HCT116 (cell line): ENCODE measurements at regions not wholly inside any gene's neighbourhood (a gene's known extent, or its start where the extent isn't known, plus 50 kb on each side); places are given as distances from the start of the nearest gene placed in this dataset.

Experiments
- ATAC-seq: fragments of 200-7000 bp; cut with Tn5 transposase; 2 replicates; pipeline ENCODE4 v1.9.1; 2020; ENCODE audit warnings: mild to moderate bottlenecking, moderate library complexity
- BruUV-seq: library from RNA; stranded (reverse); fragments of 400-500 nt; replicated peaks from 2 replicates; lab custom pipeline; 2021; lab: Mats Ljungman, UMichigan
- CTCF ChIA-PET: fragments of 300-600 bp; sonication (Branson Sonifier 250); formaldehyde crosslinking; loops from one replicate; lab custom pipeline; 2021; ENCODE audit warnings: antibody characterized with exemption; lab: Charles Lee
- POLR2A ChIA-PET: fragments of 300-600, 350-600 bp; sonication (Branson Sonifier 250); formaldehyde crosslinking; loops from one replicate; lab custom pipeline; 2021; ENCODE audit warnings: antibody characterized with exemption; lab: Charles Lee
- RAD21 ChIA-PET, 2 experiments: fragments of 300-600 bp; sonication (Branson Sonifier 250); formaldehyde crosslinking; loops; one replicate each; lab custom pipeline; 2023; ENCODE audit warnings: low total read pairs in 2 of 2; ENCODE audit not compliant: uncharacterized antibody in 2 of 2, unreplicated experiment in 2 of 2, low non-redundant PET in 1 of 2; lab: Charles Lee
- DNase-seq: peaks from one replicate; pipeline ENCODE4 v3.0.0-alpha.2; 2010; ENCODE audit warnings: low read depth, low spot score
- H2AFZ ChIP-seq: fragments of 200-600 bp; shearing (Covaris generic), sonication (generic); 2 replicates; pipeline ENCODE4 v1.6.1; 2017; ENCODE audit warnings: low read depth, mixed run types, mixed read lengths, antibody characterized with exemption, low read length; ENCODE audit not compliant: poor library complexity, severe bottlenecking
- H3K27ac ChIP-seq: 2 replicates; pipeline ENCODE4 v1.5.1; 2012; ENCODE audit warnings: low read depth, low read length
- H3K27me3 ChIP-seq: fragments of 200-600 bp; sonication (generic); 2 replicates; pipeline ENCODE4 v1.6.1; 2016; ENCODE audit warnings: mixed run types, low read length, mixed read lengths; ENCODE audit not compliant: insufficient read depth
- H3K36me3 ChIP-seq, 2 experiments: fragments of 200-500 bp in 1 of 2; fragments of 200-600 bp in 1 of 2; sonication (Bioruptor generic) in 1 of 2; sonication (generic) in 1 of 2; 2 replicates each; pipeline versions ENCODE4 v1.5.1 to v1.6.1; 2014 to 2016; ENCODE audit warnings: low read length in 2 of 2, inconsistent platforms in 1 of 2, mixed read lengths in 1 of 2, mixed run types in 1 of 2; ENCODE audit not compliant: insufficient read depth in 2 of 2, control insufficient read depth in 1 of 2
- H3K4me1 ChIP-seq, 2 experiments: fragments of 200-600 bp in 1 of 2; sonication (generic) in 1 of 2; 2 replicates each; pipeline versions ENCODE4 v1.5.1 to v1.6.1; 2012 to 2017; ENCODE audit warnings: low read length in 2 of 2, inconsistent platforms in 1 of 2, mild to moderate bottlenecking in 1 of 2, mixed read lengths in 1 of 2, mixed run types in 1 of 2, moderate library complexity in 1 of 2; ENCODE audit not compliant: insufficient read depth in 2 of 2, control insufficient read depth in 1 of 2
- H3K4me2 ChIP-seq: fragments of 200-600 bp; sonication (generic); 2 replicates; pipeline ENCODE4 v1.6.1; 2017; ENCODE audit warnings: mixed run types, low read length, mixed read lengths
- H3K4me3 ChIP-seq, 2 experiments: fragments of 200-600 bp in 1 of 2; sonication (generic) in 1 of 2; replicated peaks in 1 of 2; 2 replicates each; pipeline ENCODE4 v1.5.1; 2011 to 2016; ENCODE audit warnings: low read length in 2 of 2, control low read depth in 1 of 2, low read depth in 1 of 2, mild to moderate bottlenecking in 1 of 2, mixed read lengths in 1 of 2, mixed run types in 1 of 2
- H3K79me2 ChIP-seq: fragments of 200-600 bp; sonication (generic); 2 replicates; pipeline ENCODE4 v1.6.1; 2017; ENCODE audit warnings: mild to moderate bottlenecking, mixed run types, low read length, moderate library complexity, mixed read lengths; ENCODE audit not compliant: insufficient read depth
- H3K9ac ChIP-seq: fragments of 200-600 bp; sonication (generic); 2 replicates; pipeline ENCODE4 v1.6.1; 2016; ENCODE audit warnings: low read length, mixed read lengths
- H3K9me2 ChIP-seq: fragments of 200-600 bp; sonication (generic), shearing (Covaris generic); 2 replicates; pipeline ENCODE4 v1.6.1; 2017; ENCODE audit warnings: mixed run types, mild to moderate bottlenecking, moderate library complexity; ENCODE audit not compliant: insufficient read depth
- H3K9me3 ChIP-seq, 2 experiments: fragments of 200-500 bp in 1 of 2; fragments of 200-600 bp in 1 of 2; sonication (Bioruptor generic) in 1 of 2; sonication (generic) in 1 of 2; 2 replicates each; pipeline ENCODE4 v1.6.1; 2014 to 2017; ENCODE audit warnings: low read length in 2 of 2, mixed read lengths in 2 of 2, inconsistent platforms in 1 of 2, low read depth in 1 of 2, mild to moderate bottlenecking in 1 of 2, mixed run types in 1 of 2, moderate library complexity in 1 of 2; ENCODE audit not compliant: control insufficient read depth in 1 of 2, insufficient read depth in 1 of 2
- H4K20me1 ChIP-seq: fragments of 200-600 bp; sonication (generic), shearing (Covaris generic); 2 replicates; pipeline ENCODE4 v1.6.1; 2017; ENCODE audit warnings: mixed run types, mild to moderate bottlenecking, moderate library complexity; ENCODE audit not compliant: insufficient read depth
- CEBPB ChIP-seq: IDR thresholded peaks from 2 replicates; pipeline ENCODE4 v1.6.1; 2012; ENCODE audit warnings: low read depth
- ELF1 ChIP-seq: IDR thresholded peaks from 2 replicates; pipeline ENCODE4 v1.6.1; 2012; ENCODE audit warnings: low read depth, borderline replicate concordance
- EZH2 ChIP-seq: fragments of 200-600 bp; sonication (generic); IDR thresholded peaks from 2 replicates; pipeline ENCODE4 v1.6.1; 2017; ENCODE audit warnings: antibody characterized with exemption, mixed run types
- EZH2phosphoT487 ChIP-seq: fragments of 200-600 bp; IDR thresholded peaks from 2 replicates; pipeline ENCODE4 v1.6.1; 2018; ENCODE audit warnings: antibody characterized with exemption, borderline replicate concordance
- FOSL1 ChIP-seq: IDR thresholded peaks from 2 replicates; pipeline ENCODE4 v1.6.1; 2012; ENCODE audit warnings: low read depth
- JUND ChIP-seq: IDR thresholded peaks from 2 replicates; pipeline ENCODE4 v1.6.1; 2012
- POLR2AphosphoS5 ChIP-seq: IDR thresholded peaks from 2 replicates; pipeline ENCODE4 v1.6.1; 2011; ENCODE audit warnings: mild to moderate bottlenecking, low read depth, low read length, moderate library complexity
- RAD21 ChIP-seq: IDR thresholded peaks from 2 replicates; pipeline ENCODE4 v1.6.1; 2012; ENCODE audit warnings: low read depth, mild to moderate bottlenecking
- SIN3A ChIP-seq: IDR thresholded peaks from 2 replicates; pipeline ENCODE4 v1.6.1; 2012; ENCODE audit warnings: low read depth
- SP1 ChIP-seq: IDR thresholded peaks from 2 replicates; pipeline ENCODE4 v1.6.1; 2012; ENCODE audit warnings: low read depth
- SRF ChIP-seq: IDR thresholded peaks from 2 replicates; pipeline ENCODE4 v1.6.1; 2012; ENCODE audit warnings: low read depth
- TCF7L2 ChIP-seq: IDR thresholded peaks from 2 replicates; pipeline ENCODE4 v1.7.0; 2011; ENCODE audit warnings: borderline replicate concordance, inconsistent platforms; ENCODE audit not compliant: insufficient read depth, insufficient read length; ENCODE audit errors: extremely low read depth
- YY1 ChIP-seq: IDR thresholded peaks from 2 replicates; pipeline ENCODE4 v1.6.1; 2011; ENCODE audit warnings: low read length, low read depth, moderate library complexity, mild to moderate bottlenecking; ENCODE audit not compliant: insufficient replicate concordance; ENCODE audit errors: extremely low read depth
- ZFX ChIP-seq: fragments of 450-650 bp; IDR thresholded peaks from 2 replicates; pipeline ENCODE4 v1.6.1; 2017
- ZNF274 ChIP-seq: fragments of 200-500 bp; sonication (Bioruptor generic); IDR thresholded peaks from 2 replicates; pipeline ENCODE4 v1.6.1; 2014; ENCODE audit warnings: mild to moderate bottlenecking, low read depth, low read length, inconsistent platforms
- intact Hi-C: fragments of 100-400 bp; cut with micrococcal nuclease; formaldehyde crosslinking; loops from 2 replicates; pipeline ENCODE4 v1.10.0; 2022
- TF ChIP-seq, protein P1 (sequence below): IDR thresholded peaks from 2 replicates; pipeline ENCODE4 v1.6.1; 2011; ENCODE audit warnings: mild to moderate bottlenecking, low read length, moderate library complexity; ENCODE audit not compliant: insufficient replicate concordance; ENCODE audit errors: extremely low read depth
- TF ChIP-seq, protein P2 (sequence below): IDR thresholded peaks from 2 replicates; pipeline ENCODE4 v1.6.1; 2012
- TF ChIP-seq, protein P3 (sequence below): IDR thresholded peaks from 2 replicates; pipeline ENCODE4 v1.6.1; 2012; ENCODE audit warnings: low read depth
- TF ChIP-seq, protein P4 (sequence below): IDR thresholded peaks from 2 replicates; pipeline ENCODE4 v1.6.1; 2012

DNA sequence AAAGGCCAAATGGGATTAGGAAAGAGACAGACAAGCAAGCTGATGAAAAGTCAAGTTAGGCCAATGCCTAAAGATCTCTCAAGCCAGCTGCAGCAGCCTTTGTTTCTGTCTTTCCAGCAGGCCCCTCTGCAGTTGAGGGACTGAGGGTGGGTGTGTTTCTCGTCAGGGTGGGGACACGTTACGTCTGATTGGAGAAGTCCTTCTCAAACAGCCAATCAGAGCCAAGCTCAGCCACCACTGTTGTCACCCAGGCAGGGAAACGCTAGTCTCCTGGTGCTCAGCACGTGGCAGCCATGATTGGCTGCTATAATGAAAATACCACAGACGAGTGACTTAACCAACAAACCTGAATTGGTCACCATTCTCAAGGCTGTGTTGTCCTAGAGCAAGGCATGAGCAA lies 177.1 kb upstream of the LCORL start:
- H3K36me3 ChIP-seq = no peaks in the 10 kb centered on the region
- H3K4me1 ChIP-seq = no peaks in the 10 kb centered on the region
- H3K27ac ChIP-seq = no peak overlapping the region
- POLR2A ChIA-PET = no interaction called here
- no TSS peak for BruUV-seq
- intact Hi-C loops = no loop called here
- H2AFZ ChIP-seq = no peak overlapping the region
- no peaks in the 10 kb centered on the region for H3K9me2 ChIP-seq
- RAD21 ChIA-PET = interaction anchor here in 1 of 2 experiments (0.6 kb wide), 1 partner anchor 124 kb away, joined by 3 read pairs; no protein-coding TSS in a partner anchor
- CTCF ChIA-PET = no interaction called here
- no peak overlapping the region for H3K4me2 ChIP-seq
- ATAC-seq = no peak
- H3K4me3 ChIP-seq = no peak overlapping the region
- no peaks in the 10 kb centered on the region for H3K9me3 ChIP-seq
- TF ChIP-seq CEBPB (no peak), EZH2 (no peak), SIN3A (no peak), ZNF274 (no peak), SRF (no peak), EZH2phosphoT487 (no peak), SP1 (no peak), POLR2AphosphoS5 (no peak), RAD21 (no peak), JUND (no peak), ELF1 (no peak), YY1 (no peak), FOSL1 (no peak), TCF7L2 (no peak), ZFX (no peak)
- TF ChIP-seq, protein P1, sequence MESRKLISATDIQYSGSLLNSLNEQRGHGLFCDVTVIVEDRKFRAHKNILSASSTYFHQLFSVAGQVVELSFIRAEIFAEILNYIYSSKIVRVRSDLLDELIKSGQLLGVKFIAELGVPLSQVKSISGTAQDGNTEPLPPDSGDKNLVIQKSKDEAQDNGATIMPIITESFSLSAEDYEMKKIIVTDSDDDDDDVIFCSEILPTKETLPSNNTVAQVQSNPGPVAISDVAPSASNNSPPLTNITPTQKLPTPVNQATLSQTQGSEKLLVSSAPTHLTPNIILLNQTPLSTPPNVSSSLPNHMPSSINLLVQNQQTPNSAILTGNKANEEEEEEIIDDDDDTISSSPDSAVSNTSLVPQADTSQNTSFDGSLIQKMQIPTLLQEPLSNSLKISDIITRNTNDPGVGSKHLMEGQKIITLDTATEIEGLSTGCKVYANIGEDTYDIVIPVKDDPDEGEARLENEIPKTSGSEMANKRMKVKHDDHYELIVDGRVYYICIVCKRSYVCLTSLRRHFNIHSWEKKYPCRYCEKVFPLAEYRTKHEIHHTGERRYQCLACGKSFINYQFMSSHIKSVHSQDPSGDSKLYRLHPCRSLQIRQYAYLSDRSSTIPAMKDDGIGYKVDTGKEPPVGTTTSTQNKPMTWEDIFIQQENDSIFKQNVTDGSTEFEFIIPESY = no peak
- TF ChIP-seq, protein P2, sequence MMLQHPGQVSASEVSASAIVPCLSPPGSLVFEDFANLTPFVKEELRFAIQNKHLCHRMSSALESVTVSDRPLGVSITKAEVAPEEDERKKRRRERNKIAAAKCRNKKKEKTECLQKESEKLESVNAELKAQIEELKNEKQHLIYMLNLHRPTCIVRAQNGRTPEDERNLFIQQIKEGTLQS = no peak
- TF ChIP-seq, protein P3, sequence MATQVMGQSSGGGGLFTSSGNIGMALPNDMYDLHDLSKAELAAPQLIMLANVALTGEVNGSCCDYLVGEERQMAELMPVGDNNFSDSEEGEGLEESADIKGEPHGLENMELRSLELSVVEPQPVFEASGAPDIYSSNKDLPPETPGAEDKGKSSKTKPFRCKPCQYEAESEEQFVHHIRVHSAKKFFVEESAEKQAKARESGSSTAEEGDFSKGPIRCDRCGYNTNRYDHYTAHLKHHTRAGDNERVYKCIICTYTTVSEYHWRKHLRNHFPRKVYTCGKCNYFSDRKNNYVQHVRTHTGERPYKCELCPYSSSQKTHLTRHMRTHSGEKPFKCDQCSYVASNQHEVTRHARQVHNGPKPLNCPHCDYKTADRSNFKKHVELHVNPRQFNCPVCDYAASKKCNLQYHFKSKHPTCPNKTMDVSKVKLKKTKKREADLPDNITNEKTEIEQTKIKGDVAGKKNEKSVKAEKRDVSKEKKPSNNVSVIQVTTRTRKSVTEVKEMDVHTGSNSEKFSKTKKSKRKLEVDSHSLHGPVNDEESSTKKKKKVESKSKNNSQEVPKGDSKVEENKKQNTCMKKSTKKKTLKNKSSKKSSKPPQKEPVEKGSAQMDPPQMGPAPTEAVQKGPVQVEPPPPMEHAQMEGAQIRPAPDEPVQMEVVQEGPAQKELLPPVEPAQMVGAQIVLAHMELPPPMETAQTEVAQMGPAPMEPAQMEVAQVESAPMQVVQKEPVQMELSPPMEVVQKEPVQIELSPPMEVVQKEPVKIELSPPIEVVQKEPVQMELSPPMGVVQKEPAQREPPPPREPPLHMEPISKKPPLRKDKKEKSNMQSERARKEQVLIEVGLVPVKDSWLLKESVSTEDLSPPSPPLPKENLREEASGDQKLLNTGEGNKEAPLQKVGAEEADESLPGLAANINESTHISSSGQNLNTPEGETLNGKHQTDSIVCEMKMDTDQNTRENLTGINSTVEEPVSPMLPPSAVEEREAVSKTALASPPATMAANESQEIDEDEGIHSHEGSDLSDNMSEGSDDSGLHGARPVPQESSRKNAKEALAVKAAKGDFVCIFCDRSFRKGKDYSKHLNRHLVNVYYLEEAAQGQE = no peak
- TF ChIP-seq, protein P4, sequence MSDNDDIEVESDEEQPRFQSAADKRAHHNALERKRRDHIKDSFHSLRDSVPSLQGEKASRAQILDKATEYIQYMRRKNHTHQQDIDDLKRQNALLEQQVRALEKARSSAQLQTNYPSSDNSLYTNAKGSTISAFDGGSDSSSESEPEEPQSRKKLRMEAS = no peak
- H3K9ac ChIP-seq = no peak overlapping the region
- no peak for DNase-seq
- H3K27me3 ChIP-seq = peaks cover 4% of the 10 kb centered on the region
- no peaks in the 10 kb centered on the region for H4K20me1 ChIP-seq
- no peaks in the 10 kb centered on the region for H3K79me2 ChIP-seq
